ENCODE measurements at regions not wholly inside any gene's neighbourhood (a gene's known extent, or its start where the extent isn't known, plus 50 kb on each side); places are given as distances from the start of the nearest gene placed in this dataset.

DNA sequence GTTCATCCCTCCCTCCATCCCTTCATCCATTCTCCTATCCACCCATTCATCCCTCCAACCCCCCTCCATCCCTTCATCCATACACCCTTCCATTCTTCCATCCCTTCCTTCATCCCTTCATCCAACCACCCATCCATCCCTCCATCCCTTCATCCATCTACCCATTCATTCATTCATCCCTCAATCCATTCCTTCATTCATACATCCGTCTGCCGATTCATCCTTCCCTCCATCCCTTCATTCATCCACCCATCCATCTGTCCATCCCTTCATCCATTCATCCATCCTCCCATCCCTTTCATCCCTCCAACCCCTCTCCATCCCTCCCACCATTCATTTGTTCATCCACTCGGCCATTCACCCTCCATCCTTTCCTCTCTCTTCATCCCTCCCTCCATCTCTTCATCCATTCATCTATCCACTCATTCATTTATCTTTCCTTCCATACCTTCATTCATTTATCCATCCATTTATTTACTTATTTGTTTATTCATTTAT, 95.7 kb downstream of the FOXL1 start:
- TF ChIP-seq, protein P1, sequence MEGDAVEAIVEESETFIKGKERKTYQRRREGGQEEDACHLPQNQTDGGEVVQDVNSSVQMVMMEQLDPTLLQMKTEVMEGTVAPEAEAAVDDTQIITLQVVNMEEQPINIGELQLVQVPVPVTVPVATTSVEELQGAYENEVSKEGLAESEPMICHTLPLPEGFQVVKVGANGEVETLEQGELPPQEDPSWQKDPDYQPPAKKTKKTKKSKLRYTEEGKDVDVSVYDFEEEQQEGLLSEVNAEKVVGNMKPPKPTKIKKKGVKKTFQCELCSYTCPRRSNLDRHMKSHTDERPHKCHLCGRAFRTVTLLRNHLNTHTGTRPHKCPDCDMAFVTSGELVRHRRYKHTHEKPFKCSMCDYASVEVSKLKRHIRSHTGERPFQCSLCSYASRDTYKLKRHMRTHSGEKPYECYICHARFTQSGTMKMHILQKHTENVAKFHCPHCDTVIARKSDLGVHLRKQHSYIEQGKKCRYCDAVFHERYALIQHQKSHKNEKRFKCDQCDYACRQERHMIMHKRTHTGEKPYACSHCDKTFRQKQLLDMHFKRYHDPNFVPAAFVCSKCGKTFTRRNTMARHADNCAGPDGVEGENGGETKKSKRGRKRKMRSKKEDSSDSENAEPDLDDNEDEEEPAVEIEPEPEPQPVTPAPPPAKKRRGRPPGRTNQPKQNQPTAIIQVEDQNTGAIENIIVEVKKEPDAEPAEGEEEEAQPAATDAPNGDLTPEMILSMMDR (IDR thresholded peaks at IDR 0.05; ENCODE audit: unreplicated experiment): no peak
- no peak overlapping the region for H3K27ac Mint-ChIP-seq (ENCODE audit: unreplicated experiment)
- H3K4me1 Mint-ChIP-seq (ENCODE audit: unreplicated experiment): peaks cover 12% of the 10 kb centered on the region
- no peaks in the 10 kb centered on the region for H3K36me3 Mint-ChIP-seq (ENCODE audit: low read depth, unreplicated experiment)
- no peaks in the 10 kb centered on the region for H3K27me3 Mint-ChIP-seq (ENCODE audit: unreplicated experiment)
- no peak for DNase-seq (ENCODE audit: low spot score)
- no peak overlapping the region for H3K4me3 Mint-ChIP-seq (ENCODE audit: unreplicated experiment)
- no peaks in the 10 kb centered on the region for H3K9me3 Mint-ChIP-seq (ENCODE audit: unreplicated experiment)

DNA sequence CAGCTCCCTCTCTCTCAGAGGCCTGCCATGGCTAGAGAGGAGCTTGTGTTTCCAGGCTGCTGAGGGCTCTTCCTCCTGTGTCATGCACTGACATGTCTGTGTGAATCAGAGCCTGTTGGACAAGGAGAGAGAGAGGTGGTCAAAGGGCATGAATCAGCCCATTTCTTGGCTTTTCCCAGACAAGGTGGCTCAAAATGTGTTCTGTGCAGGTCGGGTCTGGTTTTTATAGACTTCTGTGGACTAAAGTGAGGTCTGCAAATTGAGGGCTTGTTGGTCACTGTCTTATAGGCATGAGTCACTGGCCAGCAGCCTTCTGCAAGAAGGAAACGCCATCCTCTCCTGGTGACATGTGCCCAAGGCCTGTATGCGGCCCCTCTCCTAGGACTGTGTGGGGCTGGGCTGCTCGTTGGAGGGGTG, 97.9 kb downstream of the FOXL1 start:
- Mint-ChIP-seq H3K36me3 (ENCODE audit: low read depth, unreplicated experiment) (no peaks in the 10 kb centered on the region), H3K27me3 (ENCODE audit: unreplicated experiment) (no peaks in the 10 kb centered on the region), H3K9me3 (ENCODE audit: unreplicated experiment) (no peaks in the 10 kb centered on the region), H3K4me1 (ENCODE audit: unreplicated experiment) (no peaks in the 10 kb centered on the region), H3K4me3 (ENCODE audit: unreplicated experiment) (no peak overlapping the region), H3K27ac (ENCODE audit: unreplicated experiment) (no peak overlapping the region)
- TF ChIP-seq, protein P1 (IDR thresholded peaks at IDR 0.05; ENCODE audit: unreplicated experiment): no peak
- no peak for DNase-seq (ENCODE audit: low spot score)

DNA sequence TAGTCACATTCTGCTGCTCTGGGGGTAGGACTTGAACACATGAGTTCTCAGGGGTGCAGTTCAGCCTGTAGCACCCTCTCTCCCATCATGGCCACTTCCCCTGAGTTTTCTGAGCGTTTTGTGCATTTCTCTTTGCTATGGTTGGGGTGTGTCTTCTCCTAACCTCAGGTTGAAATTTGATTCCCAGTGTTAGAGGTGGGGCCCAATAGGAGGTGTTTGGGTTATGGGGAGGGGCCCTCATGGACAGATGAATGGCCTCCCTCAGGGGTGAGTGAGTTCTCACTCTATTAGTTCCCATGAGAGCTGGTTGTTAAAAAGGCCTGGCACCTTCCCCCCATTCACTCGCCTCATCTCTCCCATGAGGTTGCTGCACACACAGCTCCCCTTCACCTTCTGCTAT, 101.1 kb downstream of the FOXL1 start:
- no peak overlapping the region for H3K27ac Mint-ChIP-seq (ENCODE audit: unreplicated experiment)
- TF ChIP-seq, protein P1 (IDR thresholded peaks at IDR 0.05; ENCODE audit: unreplicated experiment): no peak
- H3K27me3 Mint-ChIP-seq (ENCODE audit: unreplicated experiment): peaks cover 3% of the 10 kb centered on the region
- no peaks in the 10 kb centered on the region for H3K4me1 Mint-ChIP-seq (ENCODE audit: unreplicated experiment)
- H3K9me3 Mint-ChIP-seq (ENCODE audit: unreplicated experiment): no peaks in the 10 kb centered on the region
- H3K36me3 Mint-ChIP-seq (ENCODE audit: low read depth, unreplicated experiment): peaks cover 5% of the 10 kb centered on the region
- H3K4me3 Mint-ChIP-seq (ENCODE audit: unreplicated experiment): no peak overlapping the region
- DNase-seq (ENCODE audit: low spot score): no peak

DNA sequence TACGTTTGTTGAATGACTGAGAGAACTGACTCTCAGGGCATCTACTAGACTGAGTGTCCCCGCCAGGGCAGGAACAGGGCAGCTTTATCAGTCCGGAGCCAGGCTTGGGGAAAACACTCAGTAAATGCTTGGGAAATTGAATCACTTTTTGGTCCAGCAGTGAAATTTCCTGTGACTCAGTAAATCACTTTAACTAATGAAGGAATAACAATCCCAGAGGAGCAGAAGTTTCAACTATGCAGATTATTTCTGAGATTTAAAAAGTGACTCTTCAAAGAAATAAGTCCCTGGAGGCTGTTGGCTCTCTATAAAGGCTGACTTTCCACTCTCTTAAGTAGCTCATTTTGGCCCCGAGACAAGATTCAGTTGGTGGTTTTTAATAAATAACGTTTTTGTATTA, 101.8 kb downstream of the FOXL1 start:
- no peaks in the 10 kb centered on the region for H3K4me1 Mint-ChIP-seq (ENCODE audit: unreplicated experiment)
- H3K27ac Mint-ChIP-seq (ENCODE audit: unreplicated experiment): no peak overlapping the region
- peaks cover 5% of the 10 kb centered on the region for H3K36me3 Mint-ChIP-seq (ENCODE audit: low read depth, unreplicated experiment)
- H3K4me3 Mint-ChIP-seq (ENCODE audit: unreplicated experiment): no peak overlapping the region
- H3K9me3 Mint-ChIP-seq (ENCODE audit: unreplicated experiment): no peaks in the 10 kb centered on the region
- TF ChIP-seq, protein P1 (IDR thresholded peaks at IDR 0.05; ENCODE audit: unreplicated experiment): no peak
- H3K27me3 Mint-ChIP-seq (ENCODE audit: unreplicated experiment): peaks cover 3% of the 10 kb centered on the region
- no peak for DNase-seq (ENCODE audit: low spot score)

DNA sequence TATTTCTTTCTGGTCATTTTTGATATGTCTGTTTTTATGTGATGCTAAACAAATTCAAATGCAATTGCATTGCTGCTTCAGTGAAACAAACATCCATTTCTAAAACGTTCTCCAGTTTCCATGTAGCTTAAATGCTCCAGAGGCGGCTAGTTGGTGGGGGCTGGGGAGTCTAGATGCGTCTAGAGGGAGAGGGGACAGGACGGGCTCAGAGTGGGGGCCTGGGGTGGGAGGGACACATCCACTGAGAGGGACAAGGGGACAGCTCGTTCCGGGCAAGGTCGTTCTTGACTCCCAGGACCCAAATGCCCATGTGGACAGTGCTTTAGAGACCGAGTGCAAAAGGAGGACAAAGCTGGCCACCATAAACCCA, 102.3 kb downstream of the FOXL1 start:
- no peak for DNase-seq (ENCODE audit: low spot score)
- no peaks in the 10 kb centered on the region for H3K4me1 Mint-ChIP-seq (ENCODE audit: unreplicated experiment)
- H3K9me3 Mint-ChIP-seq (ENCODE audit: unreplicated experiment): no peaks in the 10 kb centered on the region
- TF ChIP-seq, protein P1 (IDR thresholded peaks at IDR 0.05; ENCODE audit: unreplicated experiment): no peak
- H3K36me3 Mint-ChIP-seq (ENCODE audit: low read depth, unreplicated experiment): peaks cover 5% of the 10 kb centered on the region
- H3K4me3 Mint-ChIP-seq (ENCODE audit: unreplicated experiment): no peak overlapping the region
- H3K27me3 Mint-ChIP-seq (ENCODE audit: unreplicated experiment): peaks cover 3% of the 10 kb centered on the region
- H3K27ac Mint-ChIP-seq (ENCODE audit: unreplicated experiment): no peak overlapping the region

Measured in endothelial cell (in vitro differentiated cells).